Suprapubic skin (tissue), 4 donors: ENCODE measurements at regions not wholly inside any gene's neighbourhood (a gene's known extent, or its start where the extent isn't known, plus 50 kb on each side); places are given as distances from the start of the nearest gene placed in this dataset.

Source experiments
- POLR2A ChIP-seq, 2 donors: fragments of 450-650 bp; IDR thresholded peaks; one replicate each; pipeline ENCODE4 v1.6.1; 2017; ENCODE audit warnings: antibody characterized with exemption in 2 of 2, mild to moderate bottlenecking in 2 of 2, moderate library complexity in 2 of 2
- POLR2AphosphoS5 ChIP-seq, 3 donors: sonication (generic); formaldehyde crosslinking; IDR thresholded peaks; one replicate each; pipeline ENCODE4 v1.6.1; 2017; ENCODE audit warnings: antibody characterized with exemption in 3 of 3
- TF ChIP-seq, protein P1 (sequence below), 2 donors: fragments of 200-600 bp in 1 of 2; fragments of 450-650 bp in 1 of 2; sonication (generic) in 1 of 2; IDR thresholded peaks; one replicate each; pipeline ENCODE4 v1.5.1; 2016 to 2019; ENCODE audit warnings: antibody characterized with exemption in 2 of 2, mild to moderate bottlenecking in 1 of 2, moderate library complexity in 1 of 2

DNA sequence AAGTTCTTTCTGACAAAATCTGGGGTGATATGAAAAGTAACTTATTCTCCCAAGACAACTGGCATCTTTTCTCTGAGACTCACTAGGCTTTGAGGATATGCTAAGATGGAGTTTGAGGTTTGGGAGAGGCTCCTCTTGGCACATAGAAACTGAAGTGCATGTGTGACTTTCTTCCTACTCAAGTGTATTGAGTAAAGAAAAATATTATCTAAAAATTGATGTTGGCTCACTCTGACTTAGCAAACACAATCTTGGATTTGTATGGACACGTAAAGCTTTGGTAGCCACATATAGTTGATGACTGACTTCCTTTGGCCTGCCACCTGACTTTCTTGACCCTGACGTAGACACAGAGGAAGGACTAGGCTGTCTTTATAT lies 71.1 kb upstream of the KLF12 start:
- TF ChIP-seq, protein P1, sequence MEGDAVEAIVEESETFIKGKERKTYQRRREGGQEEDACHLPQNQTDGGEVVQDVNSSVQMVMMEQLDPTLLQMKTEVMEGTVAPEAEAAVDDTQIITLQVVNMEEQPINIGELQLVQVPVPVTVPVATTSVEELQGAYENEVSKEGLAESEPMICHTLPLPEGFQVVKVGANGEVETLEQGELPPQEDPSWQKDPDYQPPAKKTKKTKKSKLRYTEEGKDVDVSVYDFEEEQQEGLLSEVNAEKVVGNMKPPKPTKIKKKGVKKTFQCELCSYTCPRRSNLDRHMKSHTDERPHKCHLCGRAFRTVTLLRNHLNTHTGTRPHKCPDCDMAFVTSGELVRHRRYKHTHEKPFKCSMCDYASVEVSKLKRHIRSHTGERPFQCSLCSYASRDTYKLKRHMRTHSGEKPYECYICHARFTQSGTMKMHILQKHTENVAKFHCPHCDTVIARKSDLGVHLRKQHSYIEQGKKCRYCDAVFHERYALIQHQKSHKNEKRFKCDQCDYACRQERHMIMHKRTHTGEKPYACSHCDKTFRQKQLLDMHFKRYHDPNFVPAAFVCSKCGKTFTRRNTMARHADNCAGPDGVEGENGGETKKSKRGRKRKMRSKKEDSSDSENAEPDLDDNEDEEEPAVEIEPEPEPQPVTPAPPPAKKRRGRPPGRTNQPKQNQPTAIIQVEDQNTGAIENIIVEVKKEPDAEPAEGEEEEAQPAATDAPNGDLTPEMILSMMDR (IDR thresholded peaks at IDR 0.05), result no peak
- no peak for TF ChIP-seq POLR2AphosphoS5 (IDR thresholded peaks at IDR 0.05)
- TF ChIP-seq POLR2A (IDR thresholded peaks at IDR 0.05), result no peak
